Neural progenitor cell (in vitro differentiated cells): ENCODE measurements at regions not wholly inside any gene's neighbourhood (a gene's known extent, or its start where the extent isn't known, plus 50 kb on each side); places are given as distances from the start of the nearest gene placed in this dataset.

Experiments
- DNase-seq: peaks from one replicate; pipeline ENCODE4 v3.0.0-alpha.2; 2016; ENCODE audit warnings: low spot score
- H2AFZ ChIP-seq: fragments of 200-600 bp; sonication (generic); replicated peaks from 2 replicates; pipeline ENCODE4 v1.6.1; 2016; ENCODE audit warnings: antibody characterized with exemption
- H3F3A ChIP-seq: fragments of 200-600 bp; sonication (generic); 2 replicates; pipeline ENCODE4 v1.6.1; 2016; ENCODE audit warnings: antibody characterized with exemption, low read depth
- H3K27ac ChIP-seq: fragments of 200-600 bp; sonication (generic); 2 replicates; pipeline ENCODE4 v1.5.1; 2016; ENCODE audit warnings: mild to moderate bottlenecking
- H3K27me3 ChIP-seq: fragments of 200-600 bp; sonication (generic); 2 replicates; pipeline ENCODE4 v1.6.1; 2016; ENCODE audit warnings: mild to moderate bottlenecking, moderate library complexity
- H3K36me3 ChIP-seq: fragments of 200-600 bp; sonication (generic); 2 replicates; pipeline ENCODE4 v1.5.1; 2016
- H3K4me1 ChIP-seq: fragments of 200-600 bp; sonication (generic); 2 replicates; pipeline ENCODE4 v1.6.1; 2016; ENCODE audit warnings: mixed run types
- H3K4me2 ChIP-seq: fragments of 200-600 bp; sonication (generic); 2 replicates; pipeline ENCODE4 v1.6.1; 2016
- H3K4me3 ChIP-seq: fragments of 200-600 bp; sonication (generic); 2 replicates; pipeline ENCODE4 v1.5.1; 2016
- H3K79me2 ChIP-seq: fragments of 200-600 bp; sonication (generic); 2 replicates; pipeline ENCODE4 v1.6.1; 2016; ENCODE audit warnings: low read depth
- H3K9ac ChIP-seq: fragments of 200-600 bp; sonication (generic); 2 replicates; pipeline ENCODE4 v1.6.1; 2016
- H3K9me3 ChIP-seq: fragments of 200-600 bp; sonication (generic); 2 replicates; pipeline ENCODE4 v1.5.1; 2016; ENCODE audit warnings: low read depth
- H4K20me1 ChIP-seq: fragments of 200-600 bp; sonication (generic); 2 replicates; pipeline ENCODE4 v1.6.1; 2016; ENCODE audit warnings: low read depth
- H3K27ac Mint-ChIP-seq: 3 replicates; pipeline ENCODE4 v1.8.0; 2021; ENCODE audit warnings: mixed read lengths
- H3K27me3 Mint-ChIP-seq: 2 replicates; pipeline ENCODE4 v1.8.0; 2022; ENCODE audit warnings: low read depth, mild to moderate bottlenecking, inconsistent platforms, moderate library complexity, mixed read lengths; ENCODE audit not compliant: insufficient read depth
- H3K36me3 Mint-ChIP-seq: 3 replicates; pipeline ENCODE4 v1.8.0; 2021; ENCODE audit warnings: mixed read lengths
- H3K4me1 Mint-ChIP-seq: 3 replicates; pipeline ENCODE4 v1.8.0; 2021; ENCODE audit warnings: mixed read lengths
- H3K4me3 Mint-ChIP-seq: 3 replicates; pipeline ENCODE4 v1.8.0; 2021; ENCODE audit warnings: mild to moderate bottlenecking, moderate library complexity, mixed read lengths
- H3K9me3 Mint-ChIP-seq: 3 replicates; pipeline ENCODE4 v1.8.0; 2020; ENCODE audit warnings: mixed read lengths
- EZH2 ChIP-seq: fragments of 200-600 bp; sonication (generic); IDR thresholded peaks from 2 replicates; pipeline ENCODE4 v1.6.1; 2017; ENCODE audit warnings: antibody characterized with exemption, mild to moderate bottlenecking, moderate library complexity
- EZH2phosphoT487 ChIP-seq: fragments of 200-600 bp; sonication (generic); IDR thresholded peaks from 2 replicates; pipeline ENCODE4 v1.6.1; 2017; ENCODE audit warnings: antibody characterized with exemption
- TF ChIP-seq, protein P1 (sequence below): fragments of 200-600 bp; sonication (generic); IDR thresholded peaks from 2 replicates; pipeline ENCODE4 v1.5.1; 2017; ENCODE audit warnings: antibody characterized with exemption, mild to moderate bottlenecking

DNA sequence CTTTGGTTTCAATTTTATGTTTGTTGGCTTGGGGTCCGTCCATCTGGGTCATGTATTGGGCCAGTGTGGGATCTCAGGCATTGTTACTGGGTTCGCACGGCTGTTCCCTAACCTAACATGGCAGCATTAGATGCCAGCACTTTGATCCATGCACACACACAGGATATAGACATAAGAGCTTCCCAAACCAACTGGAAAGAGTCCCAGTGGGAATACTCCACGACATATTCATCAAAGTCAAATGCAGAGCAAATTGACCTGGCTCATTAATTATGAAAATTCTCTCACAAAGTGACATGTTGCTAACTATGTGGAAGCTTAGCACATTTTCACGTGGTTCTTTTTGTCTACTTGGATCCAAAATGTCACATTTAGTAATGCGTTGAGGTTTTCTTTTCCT, 130.4 kb downstream of the SETD4 start:
- no peaks in the 10 kb centered on the region for H3K36me3 Mint-ChIP-seq
- Histone ChIP-seq H3K36me3 (no peaks in the 10 kb centered on the region), H3K27me3 (no peaks in the 10 kb centered on the region), H3K9me3 (no peaks in the 10 kb centered on the region), H4K20me1 (no peaks in the 10 kb centered on the region), H3K4me3 (no peak overlapping the region), H3F3A (no peaks in the 10 kb centered on the region), H3K4me2 (no peak overlapping the region), H2AFZ (no peak overlapping the region), H3K4me1 (no peaks in the 10 kb centered on the region), H3K9ac (no peak overlapping the region), H3K79me2 (no peaks in the 10 kb centered on the region), H3K27ac (no peak overlapping the region)
- no peaks in the 10 kb centered on the region for H3K27me3 Mint-ChIP-seq
- no peak overlapping the region for H3K4me3 Mint-ChIP-seq
- TF ChIP-seq, protein P1, sequence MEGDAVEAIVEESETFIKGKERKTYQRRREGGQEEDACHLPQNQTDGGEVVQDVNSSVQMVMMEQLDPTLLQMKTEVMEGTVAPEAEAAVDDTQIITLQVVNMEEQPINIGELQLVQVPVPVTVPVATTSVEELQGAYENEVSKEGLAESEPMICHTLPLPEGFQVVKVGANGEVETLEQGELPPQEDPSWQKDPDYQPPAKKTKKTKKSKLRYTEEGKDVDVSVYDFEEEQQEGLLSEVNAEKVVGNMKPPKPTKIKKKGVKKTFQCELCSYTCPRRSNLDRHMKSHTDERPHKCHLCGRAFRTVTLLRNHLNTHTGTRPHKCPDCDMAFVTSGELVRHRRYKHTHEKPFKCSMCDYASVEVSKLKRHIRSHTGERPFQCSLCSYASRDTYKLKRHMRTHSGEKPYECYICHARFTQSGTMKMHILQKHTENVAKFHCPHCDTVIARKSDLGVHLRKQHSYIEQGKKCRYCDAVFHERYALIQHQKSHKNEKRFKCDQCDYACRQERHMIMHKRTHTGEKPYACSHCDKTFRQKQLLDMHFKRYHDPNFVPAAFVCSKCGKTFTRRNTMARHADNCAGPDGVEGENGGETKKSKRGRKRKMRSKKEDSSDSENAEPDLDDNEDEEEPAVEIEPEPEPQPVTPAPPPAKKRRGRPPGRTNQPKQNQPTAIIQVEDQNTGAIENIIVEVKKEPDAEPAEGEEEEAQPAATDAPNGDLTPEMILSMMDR = no peak
- TF ChIP-seq EZH2 (no peak), EZH2phosphoT487 (no peak)
- peaks cover 3% of the 10 kb centered on the region for H3K4me1 Mint-ChIP-seq
- H3K27ac Mint-ChIP-seq = no peak overlapping the region
- no peaks in the 10 kb centered on the region for H3K9me3 Mint-ChIP-seq
- DNase-seq = no peak

DNA sequence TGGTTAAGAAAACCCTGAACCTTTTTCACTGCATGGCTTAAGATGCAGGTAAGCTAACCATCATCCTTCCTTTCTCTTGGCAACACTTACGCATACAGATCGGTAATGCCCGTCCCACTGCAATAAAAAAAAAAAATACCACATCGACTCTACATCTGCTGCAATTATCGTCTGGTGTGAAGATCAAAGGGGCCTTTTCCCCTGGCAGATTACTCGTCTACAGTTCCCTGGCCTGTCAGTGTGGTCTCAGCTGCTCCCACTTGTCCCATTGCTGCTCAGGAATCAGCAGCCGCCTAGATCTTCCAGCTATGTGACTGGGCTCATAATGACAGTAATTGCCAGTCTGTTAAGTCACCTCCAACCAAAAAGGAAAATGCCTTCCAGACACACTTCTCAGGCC, 133.1 kb downstream of the SETD4 start:
- no peak overlapping the region for H3K27ac Mint-ChIP-seq
- TF ChIP-seq EZH2 (no peak), EZH2phosphoT487 (no peak)
- TF ChIP-seq, protein P1 = no peak
- H3K36me3 Mint-ChIP-seq = no peaks in the 10 kb centered on the region
- H3K27ac ChIP-seq = no peak overlapping the region
- no peak for DNase-seq
- no peaks in the 10 kb centered on the region for H3K9me3 Mint-ChIP-seq
- no peak overlapping the region for H3K4me3 Mint-ChIP-seq
- peaks cover 3% of the 10 kb centered on the region for H3K4me1 Mint-ChIP-seq
- H3K9me3 ChIP-seq = no peaks in the 10 kb centered on the region
- H3K9ac ChIP-seq = no peak overlapping the region
- H3K79me2 ChIP-seq = no peaks in the 10 kb centered on the region
- H3K4me3 ChIP-seq = no peak overlapping the region
- H3K4me1 ChIP-seq = no peaks in the 10 kb centered on the region
- H3K36me3 ChIP-seq = no peaks in the 10 kb centered on the region
- no peaks in the 10 kb centered on the region for H4K20me1 ChIP-seq
- no peaks in the 10 kb centered on the region for H3F3A ChIP-seq
- H3K27me3 Mint-ChIP-seq = no peaks in the 10 kb centered on the region
- no peak overlapping the region for H3K4me2 ChIP-seq
- H2AFZ ChIP-seq = no peak overlapping the region
- no peaks in the 10 kb centered on the region for H3K27me3 ChIP-seq

DNA sequence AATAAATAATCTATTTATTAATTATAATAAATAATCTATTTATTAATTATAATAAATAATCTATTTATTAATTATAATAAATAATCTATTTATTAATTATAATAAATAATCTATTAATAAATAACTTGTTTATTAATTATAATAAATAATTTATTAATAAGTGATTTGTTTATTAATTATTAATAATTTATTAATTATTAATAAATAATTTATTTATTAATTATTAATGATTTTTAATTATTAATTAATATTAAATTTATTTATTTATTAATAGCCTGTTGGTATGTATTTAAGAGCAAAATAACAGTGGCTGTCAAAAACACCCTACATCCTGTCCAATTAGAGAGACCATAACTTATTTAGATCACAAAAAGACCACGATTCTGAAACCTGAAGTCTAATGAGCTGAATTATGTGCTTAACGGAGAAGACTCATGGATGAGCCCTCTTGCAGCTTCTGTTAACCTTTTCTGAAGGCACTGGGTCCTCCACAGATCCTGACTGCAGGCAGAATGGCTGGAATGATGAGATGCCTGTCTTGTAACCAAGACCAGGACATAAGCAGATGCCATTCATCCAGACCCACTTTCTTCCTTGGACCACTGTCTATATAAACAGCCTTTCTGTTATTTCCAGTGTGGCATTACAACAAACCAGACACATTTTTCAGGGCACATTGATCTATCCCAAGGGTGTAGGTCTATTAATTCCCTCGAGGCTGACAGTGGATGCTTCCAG, 134.2 kb downstream of the SETD4 start:
- Mint-ChIP-seq H3K36me3 (no peaks in the 10 kb centered on the region), H3K27me3 (no peaks in the 10 kb centered on the region), H3K4me1 (peaks cover 3% of the 10 kb centered on the region), H3K9me3 (no peaks in the 10 kb centered on the region), H3K27ac (no peak overlapping the region), H3K4me3 (no peak overlapping the region)
- no peaks in the 10 kb centered on the region for H4K20me1 ChIP-seq
- no peaks in the 10 kb centered on the region for H3K36me3 ChIP-seq
- H3K79me2 ChIP-seq = no peaks in the 10 kb centered on the region
- H3F3A ChIP-seq = no peaks in the 10 kb centered on the region
- no peak overlapping the region for H3K9ac ChIP-seq
- TF ChIP-seq, protein P1 = no peak
- TF ChIP-seq EZH2phosphoT487 = no peak
- H2AFZ ChIP-seq = no peak overlapping the region
- H3K4me1 ChIP-seq = no peaks in the 10 kb centered on the region
- H3K9me3 ChIP-seq = no peaks in the 10 kb centered on the region
- no peak overlapping the region for H3K4me3 ChIP-seq
- H3K27me3 ChIP-seq = no peaks in the 10 kb centered on the region
- H3K4me2 ChIP-seq = no peak overlapping the region
- H3K27ac ChIP-seq = no peak overlapping the region
- no peak for DNase-seq
